Epithelial cell of esophagus (primary cell): ENCODE measurements at regions not wholly inside any gene's neighbourhood (a gene's known extent, or its start where the extent isn't known, plus 50 kb on each side); places are given as distances from the start of the nearest gene placed in this dataset.

Experiments used
- DNase-seq: peaks from one replicate; pipeline ENCODE4 v3.0.0; 2010; ENCODE audit warnings: low read depth
- H3K4me3 ChIP-seq: 2 replicates; pipeline ENCODE4 v1.5.1; 2011; ENCODE audit warnings: mild to moderate bottlenecking, low read length, control low read depth
- CTCF ChIP-seq: IDR thresholded peaks from 2 replicates; pipeline ENCODE4 v1.5.1; 2011; ENCODE audit warnings: low read depth, mild to moderate bottlenecking, low read length, control low read depth, inconsistent platforms; ENCODE audit not compliant: insufficient read depth; ENCODE audit errors: missing control alignments

DNA sequence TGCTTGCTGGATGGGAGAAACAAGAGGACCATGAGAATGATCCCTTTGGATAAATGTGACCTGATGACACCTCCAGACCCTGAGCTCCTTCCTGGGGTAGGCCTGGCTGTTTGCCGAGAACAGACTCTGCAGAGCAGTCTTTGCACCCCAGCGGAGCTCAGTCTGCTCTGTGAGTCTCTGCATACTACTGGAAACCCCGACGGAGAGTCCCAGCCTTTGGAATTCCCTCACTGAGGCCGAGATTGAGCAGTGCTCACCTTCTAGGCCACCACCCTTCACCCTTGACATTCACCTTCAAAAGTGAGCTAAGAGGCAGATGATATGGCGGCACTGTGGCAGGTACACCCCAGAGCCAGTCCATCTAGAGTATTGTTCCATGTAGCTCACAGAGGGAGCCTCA lies 172.2 kb upstream of the CDH13 start:
- TF ChIP-seq CTCF, result no peak
- no peak for DNase-seq
- H3K4me3 ChIP-seq, result no peak overlapping the region

GRCh38 chr16:82454152-82454551 lies 172.6 kb upstream of the CDH13 start:
- H3K4me3 ChIP-seq, result no peak overlapping the region
- DNase-seq, result no peak
- no peak for TF ChIP-seq CTCF

GRCh38 chr16:82452004-82452756 lies 174.6 kb upstream of the CDH13 start:
- no peak overlapping the region for H3K4me3 ChIP-seq
- DNase-seq, result no peak
- no peak for TF ChIP-seq CTCF

- no peak overlapping the region for H3K4me3 ChIP-seq
- no peak for TF ChIP-seq CTCF
- DNase-seq, result no peak
Observed at GRCh38 chr16:82451449-82451848, 175.3 kb upstream of the CDH13 start.

- TF ChIP-seq CTCF, result no peak
- no peak overlapping the region for H3K4me3 ChIP-seq
- DNase-seq, result no peak
Observed at GRCh38 chr16:82440336-82440735, 186.4 kb upstream of the CDH13 start.

- peak; percentile 53 for TF ChIP-seq CTCF
- no peak overlapping the region for H3K4me3 ChIP-seq
- peak; percentile 13 for DNase-seq
Observed at GRCh38 chr16:82439678-82440293, 187.0 kb upstream of the CDH13 start.

DNA sequence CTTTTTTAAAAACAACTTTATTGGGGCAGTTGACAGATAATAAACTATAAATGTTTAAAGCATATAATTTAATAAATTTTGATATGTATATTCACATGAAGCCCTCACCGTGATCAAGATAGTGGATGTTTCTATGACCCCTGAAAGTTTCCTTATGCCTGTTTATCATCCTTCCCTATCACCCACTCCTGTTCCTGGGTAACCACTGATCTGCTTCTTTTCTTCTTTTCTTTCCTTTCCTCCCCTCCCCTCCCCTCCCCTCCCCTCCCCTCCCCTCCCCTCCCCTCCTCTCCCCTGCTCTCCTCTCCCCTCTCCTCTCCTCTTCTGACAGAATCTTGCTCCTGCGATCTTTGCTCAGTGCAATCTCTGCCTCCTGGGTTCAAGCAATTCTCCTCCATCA lies 193.7 kb upstream of the CDH13 start:
- TF ChIP-seq CTCF, result no peak
- H3K4me3 ChIP-seq, result no peak overlapping the region
- no peak for DNase-seq
